ENCODE measurements at regions not wholly inside any gene's neighbourhood (a gene's known extent, or its start where the extent isn't known, plus 50 kb on each side); places are given as distances from the start of the nearest gene placed in this dataset.

- TF ChIP-seq POLR2A (IDR thresholded peaks at IDR 0.05) (no peak), CTCF (IDR thresholded peaks at IDR 0.05) (no peak)
Measured at GRCh38 chr1:88275259-88275862, 408.7 kb upstream of the PKN2 start.
